Keratinocyte (primary cell): ENCODE measurements at regions not wholly inside any gene's neighbourhood (a gene's known extent, or its start where the extent isn't known, plus 50 kb on each side); places are given as distances from the start of the nearest gene placed in this dataset.

Source experiments
- CTCF ChIP-seq, 3 experiments: IDR thresholded peaks in 1 of 3; conservative IDR thresholded peaks in 1 of 3; optimal IDR thresholded peaks in 1 of 3; 2 replicates in 2 of 3; 3 replicates in 1 of 3; pipeline versions ENCODE3 to v1.5.1; 2011; ENCODE audit warnings: low read length in 3 of 3, mild to moderate bottlenecking in 3 of 3, moderate library complexity in 2 of 3, control low read depth in 1 of 3, inconsistent platforms in 1 of 3; ENCODE audit not compliant: insufficient read depth in 2 of 3; ENCODE audit errors: extremely low read depth in 1 of 3
- EZH2 ChIP-seq: IDR thresholded peaks from one replicate; pipeline ENCODE4 v1.6.1; 2012; ENCODE audit warnings: inconsistent platforms, mild to moderate bottlenecking, low read length, moderate library complexity

- no peak for TF ChIP-seq CTCF (optimal IDR thresholded peaks at IDR 0.05 in 1 of 3, IDR thresholded peaks at IDR 0.05 in 1 of 3, conservative IDR thresholded peaks at IDR 0.05 in 1 of 3; ENCODE audit: extremely low read depth in 1 of 3, insufficient read depth in 2 of 3, low read length in 3 of 3)
- no peak for TF ChIP-seq EZH2
These were observed 321.7 kb upstream of the FSTL5 start for GRCh38 chr4:162485486-162485885.
